Tibial artery (tissue), 4 donors: ENCODE measurements at regions not wholly inside any gene's neighbourhood (a gene's known extent, or its start where the extent isn't known, plus 50 kb on each side); places are given as distances from the start of the nearest gene placed in this dataset.
"Not testable (repeated sequence)": the region's sequence is repeated elsewhere in the genome, so short reads cannot be mapped to it uniquely, and the experiment has no call there.

Experiments
- DNase-seq, 2 donors: peaks; one replicate each; pipeline ENCODE4 v3.0.0-alpha.2; 2019
- H3K27ac ChIP-seq, 2 donors: fragments of 200-600 bp; sonication (generic) in 1 of 2; 1 replicate in 1 of 2; 2 replicates in 1 of 2; pipeline ENCODE4 v1.5.1; 2018 to 2019; ENCODE audit warnings: mild to moderate bottlenecking in 1 of 2
- H3K27me3 ChIP-seq, 2 donors: fragments of 200-600 bp; sonication (generic) in 1 of 2; one replicate each; pipeline versions ENCODE4 v1.5.1 to v1.6.0; 2016 to 2019
- H3K36me3 ChIP-seq, 3 donors: fragments of 200-600 bp; sonication (generic) in 2 of 3; one replicate each; pipeline ENCODE4 v1.5.1; 2016 to 2019; ENCODE audit warnings: mild to moderate bottlenecking in 2 of 3
- H3K4me1 ChIP-seq, 4 donors: fragments of 200-600 bp; sonication (generic) in 2 of 4; 1 replicate in 3 of 4; 2 replicates in 1 of 4; pipeline ENCODE4 v1.5.1; 2016 to 2019
- H3K4me3 ChIP-seq, 2 donors: fragments of 200-600 bp; sonication (generic) in 1 of 2; 1 replicate in 1 of 2; 2 replicates in 1 of 2; pipeline ENCODE4 v1.5.1; 2018 to 2019; ENCODE audit warnings: mild to moderate bottlenecking in 2 of 2
- H3K9me3 ChIP-seq, 3 donors: fragments of 200-600 bp; sonication (generic) in 1 of 3; one replicate each; pipeline ENCODE4 v1.5.1; 2016 to 2019
- CTCF ChIP-seq, 2 experiments: fragments of 200-600 bp in 1 of 2; fragments of 450-650 bp in 1 of 2; IDR thresholded peaks; one replicate each; pipeline ENCODE4 v1.5.1; 2017 to 2019; ENCODE audit warnings: antibody characterized with exemption in 2 of 2, mild to moderate bottlenecking in 1 of 2, moderate library complexity in 1 of 2
- intact Hi-C: fragments of 100-400 bp; cut with DNase I; formaldehyde crosslinking; loops from one replicate; pipeline ENCODE4 v1.15.0; 2023; ENCODE audit warnings: low total_unique reads

DNA sequence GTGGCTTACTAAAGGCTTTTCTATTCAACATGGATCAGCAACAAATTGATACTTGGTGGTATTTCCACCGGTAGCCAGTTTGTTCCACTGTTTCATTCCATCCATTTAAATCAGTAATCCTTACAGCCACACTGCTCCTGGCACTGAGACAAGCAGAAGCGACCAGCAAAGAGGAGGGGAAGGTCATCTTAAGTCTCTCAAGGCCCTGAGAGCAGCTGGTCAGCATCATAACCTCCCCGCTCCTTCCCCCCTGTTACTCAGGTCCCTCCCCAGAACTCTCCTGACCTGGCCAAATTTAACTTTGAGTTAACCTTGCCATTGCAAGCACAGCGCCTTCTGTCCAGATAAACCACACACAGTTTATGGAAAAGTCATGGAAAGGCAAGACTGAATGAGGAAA is 331.3 kb upstream of the KLF3 start:
- DNase-seq: no peak
- no peaks in the 10 kb centered on the region for H3K4me1 ChIP-seq
- peaks cover 0 to under 1% (median 0%) of the 10 kb centered on the region in 3 donors for H3K9me3 ChIP-seq
- intact Hi-C loops: no loop called here
- H3K36me3 ChIP-seq: no peaks in the 10 kb centered on the region
- no peak overlapping the region for H3K27ac ChIP-seq
- H3K4me3 ChIP-seq: no peak overlapping the region
- no peak for TF ChIP-seq CTCF (IDR thresholded peaks at IDR 0.05)
- H3K27me3 ChIP-seq: no peaks in the 10 kb centered on the region

DNA sequence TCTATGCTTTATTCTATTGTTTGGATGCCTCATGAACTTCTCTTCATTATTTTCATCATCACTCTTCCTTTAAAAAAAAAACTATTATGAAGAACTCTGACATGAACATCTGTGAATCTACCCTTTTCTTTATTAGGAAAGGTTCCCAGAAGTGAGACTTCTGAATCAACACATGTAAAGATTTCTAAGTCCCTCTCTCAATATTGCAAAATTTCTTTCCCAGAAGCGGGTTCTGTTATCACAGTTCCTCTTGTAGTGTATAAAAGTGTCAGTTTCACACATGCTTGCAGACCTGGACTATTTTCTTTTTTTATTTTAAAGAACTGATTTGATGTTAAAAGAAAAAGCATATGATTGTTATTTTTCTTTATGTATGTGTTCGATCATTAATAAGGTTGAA is 330.8 kb upstream of the KLF3 start:
- no peaks in the 10 kb centered on the region for H3K27me3 ChIP-seq

GRCh38 chr4:38334791-38335190 is 329.2 kb upstream of the KLF3 start:
- no peak for DNase-seq
- Histone ChIP-seq H3K4me3 (no peak overlapping the region), H3K27ac (no peak overlapping the region), H3K4me1 (no peaks in the 10 kb centered on the region), H3K9me3 (peaks cover 0 to 14% (median 6%) of the 10 kb centered on the region in 3 donors), H3K36me3 (no peaks in the 10 kb centered on the region), H3K27me3 (no peaks in the 10 kb centered on the region)
- no peak for TF ChIP-seq CTCF (IDR thresholded peaks at IDR 0.05)
- intact Hi-C loops: no loop called here

More for the DNA sequence above, 330.8 kb upstream of the KLF3 start:
- Histone ChIP-seq H3K4me3 (no peak overlapping the region), H3K36me3 (no peaks in the 10 kb centered on the region), H3K27ac (no peak overlapping the region), H3K4me1 (no peaks in the 10 kb centered on the region), H3K9me3 (peaks cover 0 to 5% (median 4%) of the 10 kb centered on the region in 3 donors)
- DNase-seq: no peak
- TF ChIP-seq CTCF (IDR thresholded peaks at IDR 0.05): no peak
- intact Hi-C loops: no loop called here

DNA sequence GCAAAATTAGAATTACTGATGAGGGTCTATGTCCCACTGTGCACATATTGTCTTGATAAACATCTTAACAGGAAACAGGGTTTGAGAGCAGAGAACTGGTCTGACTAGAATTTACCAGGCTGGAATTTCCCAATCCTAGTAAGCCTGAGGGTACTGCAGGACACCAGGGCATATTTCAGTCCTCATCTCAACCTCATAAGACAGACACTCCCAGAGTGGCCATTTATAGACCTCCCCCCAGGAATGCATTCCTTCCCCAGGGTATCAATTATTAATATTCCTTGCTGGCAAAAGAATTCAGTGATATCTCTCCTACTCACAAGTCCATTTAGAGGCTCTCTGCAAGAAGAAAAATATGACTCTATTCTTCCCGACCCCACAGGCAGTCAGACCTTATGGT is 325.1 kb upstream of the KLF3 start:
- H3K9me3 ChIP-seq: peaks cover 0 to 14% (median 6%) of the 10 kb centered on the region in 3 donors
- DNase-seq, intact Hi-C loops: not testable (repeated sequence)

DNA sequence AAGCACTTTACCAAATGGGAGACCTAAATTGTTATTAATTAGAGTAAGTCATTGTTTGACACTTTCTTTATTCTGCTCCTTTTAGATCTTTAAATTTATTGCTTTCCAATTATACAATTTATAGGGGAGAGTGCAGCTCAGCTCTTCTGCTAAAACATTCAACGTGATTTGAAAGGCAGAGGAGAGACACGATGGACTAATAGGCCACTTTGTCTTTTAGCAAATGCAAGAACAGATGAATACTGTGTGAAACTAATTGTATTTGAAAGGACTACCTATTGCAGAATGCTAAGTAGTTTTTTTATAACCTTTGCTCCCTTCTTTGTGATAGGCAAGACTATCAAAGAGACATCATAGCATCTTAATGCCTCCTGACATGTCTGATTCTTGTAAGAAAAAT is 320.4 kb upstream of the KLF3 start:
- TF ChIP-seq CTCF (IDR thresholded peaks at IDR 0.05): no peak
- Histone ChIP-seq H3K27ac (no peak overlapping the region), H3K27me3 (no peaks in the 10 kb centered on the region), H3K36me3 (no peaks in the 10 kb centered on the region), H3K9me3 (peaks cover 0 to 5% (median 0%) of the 10 kb centered on the region in 3 donors), H3K4me1 (no peaks in the 10 kb centered on the region), H3K4me3 (no peak overlapping the region)
- DNase-seq: no peak
- intact Hi-C loops: no loop called here

More for the DNA sequence above, 325.1 kb upstream of the KLF3 start:
- not testable (repeated sequence) for H3K36me3 ChIP-seq, H3K4me1 ChIP-seq, H3K27me3 ChIP-seq, H3K4me3 ChIP-seq, H3K27ac ChIP-seq

GRCh38 chr4:38344929-38345328 is 319.1 kb upstream of the KLF3 start:
- Histone ChIP-seq H3K27ac (no peak overlapping the region), H3K9me3 (no peaks in the 10 kb centered on the region), H3K4me3 (no peak overlapping the region), H3K4me1 (no peaks in the 10 kb centered on the region), H3K27me3 (no peaks in the 10 kb centered on the region), H3K36me3 (no peaks in the 10 kb centered on the region)
- intact Hi-C loops: no loop called here
- no peak for DNase-seq
- no peak for TF ChIP-seq CTCF (IDR thresholded peaks at IDR 0.05)
